ENCODE measurements at regions not wholly inside any gene's neighbourhood (a gene's known extent, or its start where the extent isn't known, plus 50 kb on each side); places are given as distances from the start of the nearest gene placed in this dataset.

DNA sequence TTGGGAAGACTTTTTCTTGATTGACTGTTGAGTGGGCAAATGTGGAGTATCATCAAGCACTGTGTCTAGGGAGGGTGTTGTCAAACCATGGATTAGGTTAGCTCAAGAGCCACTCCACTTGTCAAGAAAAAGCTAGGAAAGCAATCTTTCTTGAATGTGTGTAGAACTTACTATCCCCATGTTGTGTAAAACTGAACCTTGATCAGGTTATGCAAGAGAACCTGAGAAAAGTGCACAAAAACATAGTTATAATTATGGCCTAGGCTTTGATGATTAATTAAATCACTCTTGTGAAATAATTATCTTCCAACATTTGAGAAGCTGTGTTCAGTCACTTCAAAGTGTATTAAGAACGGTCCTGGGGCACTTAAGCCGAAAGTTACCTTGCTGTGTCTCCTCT lies 238.2 kb upstream of the OBI1 start (continued):
- TF ChIP-seq POLR2AphosphoS5 (IDR thresholded peaks at IDR 0.05; ENCODE audit: low read depth, low read length) (no peak), USF1 (IDR thresholded peaks at IDR 0.05; ENCODE audit: borderline replicate concordance, low read depth) (no peak), MXI1 (IDR thresholded peaks at IDR 0.05; ENCODE audit: low read depth, low read length) (no peak)

GRCh38 chr13:78884571-78884970 lies 225.6 kb upstream of the OBI1 start:
- Histone ChIP-seq H2AFZ (ENCODE audit: low read depth) (no peak overlapping the region), H3K79me2 (ENCODE audit: insufficient read depth) (no peaks in the 10 kb centered on the region), H3K4me1 (ENCODE audit: control insufficient read depth in 1 of 2, insufficient read depth in 2 of 2, low read depth in 1 of 2, low read length in 1 of 2) (peaks cover 0 to 13% of the 10 kb centered on the region in 2 experiments; a peak in 2 of 4 replicates), H3F3A (replicated peaks; ENCODE audit: insufficient read depth) (no peaks in the 10 kb centered on the region), H3K36me3 (replicated peaks in 1 of 2; ENCODE audit: control insufficient read depth in 1 of 2, insufficient read depth in 2 of 2, low read length in 1 of 2) (no peaks in the 10 kb centered on the region), H3K9me2 (no peaks in the 10 kb centered on the region), H3K27ac (ENCODE audit: low read depth in 2 of 2, low read length in 1 of 2) (no peak overlapping the region), H3K27me3 (ENCODE audit: insufficient read depth) (no peaks in the 10 kb centered on the region), H3K4me3 (ENCODE audit: low read depth in 2 of 2, low read length in 1 of 2) (no peak overlapping the region), H3K9ac (no peak overlapping the region), H3K4me2 (no peak overlapping the region), H4K20me1 (ENCODE audit: insufficient read depth) (no peaks in the 10 kb centered on the region), H3K9me3 (no peaks in the 10 kb centered on the region)
- TF ChIP-seq RAD21 (IDR thresholded peaks at IDR 0.05; ENCODE audit: low read length) (no peak), RXRA (IDR thresholded peaks at IDR 0.05; ENCODE audit: borderline replicate concordance, low read depth) (no peak), FOXJ3 (CRISPR knock-in tag; IDR thresholded peaks at IDR 0.05) (no peak), MEF2A (IDR thresholded peaks at IDR 0.05; ENCODE audit: borderline replicate concordance, low read depth) (no peak), ZBTB33 (IDR thresholded peaks at IDR 0.05; ENCODE audit: borderline replicate concordance, low read depth) (no peak), EZH2phosphoT487 (IDR thresholded peaks at IDR 0.05; ENCODE audit: borderline replicate concordance, low read depth) (no peak), RCOR1 (IDR thresholded peaks at IDR 0.05; ENCODE audit: low read length) (no peak), SMC3 (IDR thresholded peaks at IDR 0.05; ENCODE audit: low read depth, low read length) (no peak), NRF1 (IDR thresholded peaks at IDR 0.05; ENCODE audit: low read depth, low read length) (no peak), RFX5 (IDR thresholded peaks at IDR 0.05; ENCODE audit: low read length) (no peak), ELF1 (IDR thresholded peaks at IDR 0.05) (no peak), GABPA (IDR thresholded peaks at IDR 0.05; ENCODE audit: low read depth) (no peak), YY1 (IDR thresholded peaks at IDR 0.05; ENCODE audit: low read depth) (no peak)
- TF ChIP-seq, protein P1, sequence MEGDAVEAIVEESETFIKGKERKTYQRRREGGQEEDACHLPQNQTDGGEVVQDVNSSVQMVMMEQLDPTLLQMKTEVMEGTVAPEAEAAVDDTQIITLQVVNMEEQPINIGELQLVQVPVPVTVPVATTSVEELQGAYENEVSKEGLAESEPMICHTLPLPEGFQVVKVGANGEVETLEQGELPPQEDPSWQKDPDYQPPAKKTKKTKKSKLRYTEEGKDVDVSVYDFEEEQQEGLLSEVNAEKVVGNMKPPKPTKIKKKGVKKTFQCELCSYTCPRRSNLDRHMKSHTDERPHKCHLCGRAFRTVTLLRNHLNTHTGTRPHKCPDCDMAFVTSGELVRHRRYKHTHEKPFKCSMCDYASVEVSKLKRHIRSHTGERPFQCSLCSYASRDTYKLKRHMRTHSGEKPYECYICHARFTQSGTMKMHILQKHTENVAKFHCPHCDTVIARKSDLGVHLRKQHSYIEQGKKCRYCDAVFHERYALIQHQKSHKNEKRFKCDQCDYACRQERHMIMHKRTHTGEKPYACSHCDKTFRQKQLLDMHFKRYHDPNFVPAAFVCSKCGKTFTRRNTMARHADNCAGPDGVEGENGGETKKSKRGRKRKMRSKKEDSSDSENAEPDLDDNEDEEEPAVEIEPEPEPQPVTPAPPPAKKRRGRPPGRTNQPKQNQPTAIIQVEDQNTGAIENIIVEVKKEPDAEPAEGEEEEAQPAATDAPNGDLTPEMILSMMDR (IDR thresholded peaks at IDR 0.05): no peak
- TF ChIP-seq, protein P2, sequence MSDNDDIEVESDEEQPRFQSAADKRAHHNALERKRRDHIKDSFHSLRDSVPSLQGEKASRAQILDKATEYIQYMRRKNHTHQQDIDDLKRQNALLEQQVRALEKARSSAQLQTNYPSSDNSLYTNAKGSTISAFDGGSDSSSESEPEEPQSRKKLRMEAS (IDR thresholded peaks at IDR 0.05; ENCODE audit: low read depth): no peak
- ChIA-PET POLR2A (no interaction called here), CTCF (no interaction called here)
- no peak for DNase-seq

Measured in SK-N-SH (cell line).